Mesenchymal stem cell (in vitro differentiated cells and primary cell): ENCODE measurements at regions not wholly inside any gene's neighbourhood (a gene's known extent, or its start where the extent isn't known, plus 50 kb on each side); places are given as distances from the start of the nearest gene placed in this dataset.

Experiments used
- DNase-seq: peaks from one replicate; pipeline ENCODE4 v3.0.0-alpha.2; 2013
- H2AFZ ChIP-seq: one replicate; pipeline ENCODE4 v1.6.1; 2013; ENCODE audit warnings: low read depth, mild to moderate bottlenecking, control low read depth, inconsistent platforms, low read length, moderate library complexity
- H2AK5ac ChIP-seq: 2 replicates; pipeline ENCODE4 v1.6.1; 2013; ENCODE audit warnings: low read length, moderate library complexity, mild to moderate bottlenecking, inconsistent platforms; ENCODE audit not compliant: severe bottlenecking
- H2BK120ac ChIP-seq: one replicate; pipeline ENCODE4 v1.6.1; 2013; ENCODE audit warnings: low read depth, mild to moderate bottlenecking, inconsistent platforms, low read length, moderate library complexity
- H2BK12ac ChIP-seq, 2 experiments: one replicate each; pipeline ENCODE4 v1.6.1; 2013; ENCODE audit warnings: inconsistent platforms in 2 of 2, low read length in 2 of 2, mild to moderate bottlenecking in 2 of 2, moderate library complexity in 2 of 2, control low read depth in 1 of 2
- H2BK15ac ChIP-seq: one replicate; pipeline ENCODE4 v1.6.1; 2013; ENCODE audit warnings: mild to moderate bottlenecking, low read depth, inconsistent platforms; ENCODE audit not compliant: poor library complexity, severe bottlenecking
- H2BK5ac ChIP-seq: 2 replicates; pipeline ENCODE4 v1.6.1; 2013; ENCODE audit warnings: low read depth, mild to moderate bottlenecking, low read length, control low read depth, inconsistent platforms; ENCODE audit not compliant: poor library complexity, severe bottlenecking
- H3K14ac ChIP-seq, 2 experiments: one replicate each; pipeline ENCODE4 v1.6.1; 2013; ENCODE audit warnings: inconsistent platforms in 2 of 2, low read length in 2 of 2, control low read depth in 1 of 2, mild to moderate bottlenecking in 1 of 2, moderate library complexity in 1 of 2
- H3K18ac ChIP-seq, 2 experiments: one replicate each; pipeline ENCODE4 v1.6.1; 2013; ENCODE audit warnings: inconsistent platforms in 2 of 2, low read length in 2 of 2, control low read depth in 1 of 2, low read depth in 1 of 2, mild to moderate bottlenecking in 1 of 2
- H3K23ac ChIP-seq, 2 experiments: one replicate each; pipeline ENCODE4 v1.6.1; 2013; ENCODE audit warnings: inconsistent platforms in 2 of 2, low read length in 2 of 2, mild to moderate bottlenecking in 2 of 2, moderate library complexity in 2 of 2, control low read depth in 1 of 2
- H3K27ac ChIP-seq: 2 replicates; pipeline ENCODE4 v1.5.1; 2013; ENCODE audit warnings: mild to moderate bottlenecking, moderate library complexity, low read length, control low read depth, inconsistent platforms; ENCODE audit not compliant: poor library complexity, severe bottlenecking
- H3K27me3 ChIP-seq, 2 experiments: 2 replicates each; pipeline versions ENCODE4 v1.6.1 to v1.7.0; 2013; ENCODE audit warnings: low read length in 2 of 2, mild to moderate bottlenecking in 2 of 2, moderate library complexity in 2 of 2, control low read depth in 1 of 2, inconsistent platforms in 1 of 2; ENCODE audit not compliant: control insufficient read depth in 1 of 2, insufficient read depth in 1 of 2
- H3K36me3 ChIP-seq, 2 experiments: 2 replicates each; pipeline versions ENCODE4 v1.6.1 to v1.7.0; 2013; ENCODE audit warnings: low read length in 2 of 2, control low read depth in 1 of 2, inconsistent platforms in 1 of 2, low read depth in 1 of 2, mild to moderate bottlenecking in 1 of 2; ENCODE audit not compliant: insufficient read depth in 2 of 2, control insufficient read depth in 1 of 2
- H3K4ac ChIP-seq, 2 experiments: one replicate each; pipeline ENCODE4 v1.6.1; 2013; ENCODE audit warnings: inconsistent platforms in 2 of 2, low read length in 2 of 2, mild to moderate bottlenecking in 2 of 2, moderate library complexity in 2 of 2, control low read depth in 1 of 2, low read depth in 1 of 2
- H3K4me1 ChIP-seq: 2 replicates; pipeline ENCODE4 v1.6.1; 2013; ENCODE audit warnings: low read depth, low read length, control low read depth; ENCODE audit not compliant: control insufficient read depth, insufficient read depth
- H3K4me2 ChIP-seq: 2 replicates; pipeline ENCODE4 v1.6.1; 2013; ENCODE audit warnings: low read length, mild to moderate bottlenecking, inconsistent platforms; ENCODE audit not compliant: poor library complexity, severe bottlenecking
- H3K4me3 ChIP-seq, 2 experiments: 2 replicates each; pipeline versions ENCODE4 v1.5.1 to v1.7.0; 2013; ENCODE audit warnings: low read length in 2 of 2, mild to moderate bottlenecking in 2 of 2, control low read depth in 1 of 2, low read depth in 1 of 2; ENCODE audit not compliant: insufficient read depth in 1 of 2
- H3K79me1 ChIP-seq: replicated peaks from 2 replicates; pipeline ENCODE4 v1.6.1; 2013; ENCODE audit warnings: mild to moderate bottlenecking, control low read depth, low read length, inconsistent platforms; ENCODE audit not compliant: poor library complexity, severe bottlenecking
- H3K9ac ChIP-seq: 2 replicates; pipeline ENCODE4 v1.7.0; 2013; ENCODE audit warnings: mild to moderate bottlenecking, low read length, moderate library complexity
- H3K9me3 ChIP-seq: 2 replicates; pipeline ENCODE4 v1.7.0; 2013; ENCODE audit warnings: mild to moderate bottlenecking, low read length; ENCODE audit not compliant: control insufficient read depth
- H4K8ac ChIP-seq: one replicate; pipeline ENCODE4 v1.6.1; 2013; ENCODE audit warnings: inconsistent platforms, mild to moderate bottlenecking, low read length, moderate library complexity
- H4K91ac ChIP-seq: one replicate; pipeline ENCODE4 v1.6.1; 2013; ENCODE audit warnings: mild to moderate bottlenecking, low read length, inconsistent platforms
- WGBS: methylation state at CpG from one replicate; pipeline ENCODE4 v1.1.7; 2013; ENCODE audit warnings: mixed read lengths; 5-methylcytosine and 5-hydroxymethylcytosine counted together

DNA sequence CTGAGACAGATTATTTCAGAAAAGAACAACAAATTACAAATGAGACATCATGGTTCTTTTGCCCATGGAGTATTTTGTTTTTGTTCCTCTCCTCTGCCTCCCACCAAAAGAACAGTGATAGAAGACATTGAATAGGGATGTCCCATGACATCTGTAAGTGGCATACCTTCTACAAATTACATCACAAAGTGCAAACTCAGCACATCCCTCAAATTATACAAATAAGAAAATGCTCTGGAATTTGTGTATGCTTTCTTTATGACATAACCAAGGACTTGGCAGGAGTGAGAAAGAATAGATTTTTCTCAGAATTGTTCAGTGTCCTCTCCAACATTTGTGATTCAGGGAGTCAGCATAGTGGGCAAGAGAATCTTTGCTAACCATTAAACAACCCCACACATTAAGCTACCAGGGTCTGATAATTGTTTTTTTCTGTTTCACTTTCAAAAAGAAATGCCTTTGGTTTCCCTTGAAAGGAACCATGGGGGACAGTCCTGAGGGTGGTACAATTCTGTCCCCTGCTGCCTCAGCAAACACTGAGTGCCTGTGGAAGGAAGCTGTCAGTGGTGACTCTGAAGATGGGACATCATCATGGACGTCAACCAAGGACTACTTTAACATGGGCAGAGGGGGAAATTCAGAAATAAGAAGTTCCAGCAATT is 430.3 kb downstream of the AASDHPPT start:
- H3K79me1 ChIP-seq: no peaks in the 10 kb centered on the region
- H3K9me3 ChIP-seq: no peaks in the 10 kb centered on the region
- H3K14ac ChIP-seq: no peak overlapping the region
- WGBS: 72% methylated on average over 1 of the region's 1 CpG
- H3K27me3 ChIP-seq: no peaks in the 10 kb centered on the region
- no peak overlapping the region for H2BK120ac ChIP-seq
- H4K8ac ChIP-seq: no peak overlapping the region
- no peak overlapping the region for H3K4me2 ChIP-seq
- no peak overlapping the region for H3K4me3 ChIP-seq
- peak overlapping the region; percentile 77 for H2AK5ac ChIP-seq
- H3K27ac ChIP-seq: no peak overlapping the region
- no peak overlapping the region for H2BK12ac ChIP-seq
- no peak for DNase-seq
- H3K4me1 ChIP-seq: no peaks in the 10 kb centered on the region
- H2BK15ac ChIP-seq: no peak overlapping the region
- no peak overlapping the region for H3K4ac ChIP-seq
- no peak overlapping the region for H3K23ac ChIP-seq
- no peak overlapping the region for H3K18ac ChIP-seq
- no peak overlapping the region for H2AFZ ChIP-seq
- no peak overlapping the region for H2BK5ac ChIP-seq
- H3K9ac ChIP-seq: no peak overlapping the region
- no peaks in the 10 kb centered on the region for H3K36me3 ChIP-seq
- H4K91ac ChIP-seq: no peak overlapping the region

DNA sequence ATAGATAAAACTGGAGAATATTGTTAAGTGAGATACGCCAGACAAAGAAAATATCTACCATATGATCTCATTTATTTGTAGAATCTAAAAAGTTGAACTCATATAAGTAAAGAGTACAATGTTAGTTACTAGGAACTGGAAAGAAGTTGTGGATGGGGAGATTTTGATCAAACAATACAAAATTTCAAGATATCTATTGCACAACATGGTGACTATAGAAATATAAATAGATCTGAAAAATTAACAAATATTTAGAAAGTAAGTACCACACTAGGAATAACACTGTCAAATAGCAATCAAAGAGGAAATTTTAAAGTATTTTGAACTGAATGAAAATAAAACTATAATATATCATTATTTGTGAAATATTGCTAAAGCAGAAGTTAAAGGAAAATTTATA is 437.2 kb downstream of the AASDHPPT start:
- Histone ChIP-seq H3K14ac (no peak overlapping the region), H2BK120ac (no peak overlapping the region), H3K4ac (no peak overlapping the region), H3K36me3 (no peaks in the 10 kb centered on the region), H4K8ac (no peak overlapping the region), H3K79me1 (no peaks in the 10 kb centered on the region), H3K4me1 (no peaks in the 10 kb centered on the region), H2AFZ (no peak overlapping the region), H3K23ac (no peak overlapping the region), H3K9me3 (peaks cover 8% of the 10 kb centered on the region), H2BK5ac (no peak overlapping the region), H2BK15ac (no peak overlapping the region), H3K4me2 (no peak overlapping the region), H3K18ac (no peak overlapping the region), H4K91ac (no peak overlapping the region), H3K9ac (no peak overlapping the region), H2AK5ac (no peak overlapping the region), H3K27ac (no peak overlapping the region), H3K4me3 (no peak overlapping the region), H2BK12ac (no peak overlapping the region), H3K27me3 (no peaks in the 10 kb centered on the region)
- DNase-seq: no peak
- no CpG with 5 or more reads among the region's 1 CpG for WGBS

DNA sequence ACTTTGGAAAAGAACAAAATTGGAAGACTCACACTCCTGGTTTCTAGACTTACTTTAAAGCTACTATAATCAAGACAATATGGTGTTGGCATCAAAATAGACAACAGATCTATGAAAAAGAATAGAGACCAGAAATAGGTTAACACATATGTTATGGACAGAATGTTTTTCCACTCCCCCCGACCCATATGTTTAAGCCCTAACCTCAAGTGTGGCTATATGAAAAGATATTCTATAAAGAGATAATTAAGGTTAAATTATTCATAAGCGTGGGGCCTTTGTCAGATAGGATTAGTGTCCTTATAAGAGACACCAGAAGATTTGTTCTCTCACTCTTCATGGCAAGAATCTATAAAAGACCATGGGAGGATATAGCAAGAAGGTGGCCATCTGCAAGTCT is 440.0 kb downstream of the AASDHPPT start:
- H3K27ac ChIP-seq: no peak overlapping the region
- no peak overlapping the region for H3K4me3 ChIP-seq
- H2AK5ac ChIP-seq: no peak overlapping the region
- H3K4me2 ChIP-seq: no peak overlapping the region
- H3K9me3 ChIP-seq: peaks cover 8% of the 10 kb centered on the region
- no peak overlapping the region for H2BK5ac ChIP-seq
- no peak overlapping the region for H4K8ac ChIP-seq
- no peak overlapping the region for H2BK120ac ChIP-seq
- DNase-seq: no peak
- no peak overlapping the region for H3K14ac ChIP-seq
- no peak overlapping the region for H2AFZ ChIP-seq
- no peak overlapping the region for H3K9ac ChIP-seq
- no peak overlapping the region for H3K23ac ChIP-seq
- no peak overlapping the region for H4K91ac ChIP-seq
- H3K4ac ChIP-seq: no peak overlapping the region
- no peak overlapping the region for H3K18ac ChIP-seq
- WGBS: no CpG with 5 or more reads among the region's 2 CpGs
- no peaks in the 10 kb centered on the region for H3K27me3 ChIP-seq
- H2BK15ac ChIP-seq: no peak overlapping the region
- H3K79me1 ChIP-seq: no peaks in the 10 kb centered on the region
- no peak overlapping the region for H2BK12ac ChIP-seq
- no peaks in the 10 kb centered on the region for H3K36me3 ChIP-seq
- no peaks in the 10 kb centered on the region for H3K4me1 ChIP-seq

DNA sequence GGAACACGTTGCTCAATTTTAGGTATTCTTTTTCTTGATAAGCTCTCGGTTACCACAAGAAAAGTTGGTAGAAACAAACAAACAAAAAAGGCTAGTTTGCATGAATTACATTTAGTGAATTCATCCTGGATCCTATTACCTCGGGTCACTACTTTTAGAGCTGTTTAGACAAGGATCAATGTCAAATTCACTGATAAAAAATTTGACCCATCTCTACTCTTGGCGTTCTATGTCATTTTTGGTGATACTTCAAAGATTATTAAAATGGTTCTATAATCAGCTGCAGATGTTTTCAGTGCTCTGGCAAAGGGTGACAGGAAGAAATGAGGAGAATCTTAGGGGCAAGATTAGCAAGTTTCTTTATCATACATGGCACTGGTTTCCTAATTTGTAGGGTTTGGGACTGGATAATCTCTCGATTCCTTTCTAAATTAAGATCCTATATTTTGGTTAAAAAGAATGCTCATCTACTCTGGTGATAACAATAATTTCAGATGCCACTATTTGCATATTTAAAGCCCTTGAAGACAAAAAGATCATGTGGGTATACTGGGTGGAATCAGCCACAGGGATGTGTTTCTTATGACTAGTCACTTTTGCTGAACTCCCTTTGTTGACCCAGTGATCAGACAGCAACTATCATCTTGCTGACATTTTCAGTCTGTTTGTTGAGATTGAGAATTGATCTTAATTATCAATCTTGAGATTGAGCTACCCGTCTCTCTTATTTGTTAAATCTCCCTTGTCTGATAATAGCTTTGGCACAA is 442.9 kb downstream of the AASDHPPT start:
- H4K91ac ChIP-seq: no peak overlapping the region
- H3K4ac ChIP-seq: no peak overlapping the region
- no peak overlapping the region for H3K23ac ChIP-seq
- no peak overlapping the region for H2BK120ac ChIP-seq
- no peak for DNase-seq
- no peak overlapping the region for H4K8ac ChIP-seq
- no peaks in the 10 kb centered on the region for H3K9me3 ChIP-seq
- no peak overlapping the region for H3K14ac ChIP-seq
- 88% methylated on average over 4 of the region's 6 CpGs for WGBS
- no peaks in the 10 kb centered on the region for H3K36me3 ChIP-seq
- no peak overlapping the region for H2BK12ac ChIP-seq
- H3K27me3 ChIP-seq: no peaks in the 10 kb centered on the region
- H3K79me1 ChIP-seq: no peaks in the 10 kb centered on the region
- H2BK5ac ChIP-seq: no peak overlapping the region
- H3K4me2 ChIP-seq: no peak overlapping the region
- H3K4me3 ChIP-seq: no peak overlapping the region
- H3K27ac ChIP-seq: no peak overlapping the region
- H3K4me1 ChIP-seq: no peaks in the 10 kb centered on the region
- no peak overlapping the region for H2BK15ac ChIP-seq
- no peak overlapping the region for H2AFZ ChIP-seq
- no peak overlapping the region for H3K18ac ChIP-seq
- H2AK5ac ChIP-seq: no peak overlapping the region
- H3K9ac ChIP-seq: no peak overlapping the region
